Gastroesophageal sphincter (tissue), 3 donors: ENCODE measurements at regions not wholly inside any gene's neighbourhood (a gene's known extent, or its start where the extent isn't known, plus 50 kb on each side); places are given as distances from the start of the nearest gene placed in this dataset.

ENCODE experiments used
- EP300 ChIP-seq: sonication (generic); formaldehyde crosslinking; IDR thresholded peaks from one replicate; pipeline ENCODE4 v1.6.1; 2017; ENCODE audit warnings: antibody characterized with exemption, mild to moderate bottlenecking
- POLR2A ChIP-seq, 2 donors: fragments of 450-650 bp; IDR thresholded peaks; one replicate each; pipeline ENCODE4 v1.6.1; 2017; ENCODE audit warnings: antibody characterized with exemption in 2 of 2, mild to moderate bottlenecking in 2 of 2, moderate library complexity in 1 of 2
- POLR2AphosphoS5 ChIP-seq: sonication (generic); formaldehyde crosslinking; IDR thresholded peaks from one replicate; pipeline ENCODE4 v1.6.1; 2017; ENCODE audit warnings: antibody characterized with exemption
- TF ChIP-seq, protein P1 (sequence below), 4 experiments: fragments of 200-600 bp in 2 of 4; fragments of 450-650 bp in 2 of 4; sonication (generic) in 1 of 4; IDR thresholded peaks; one replicate each; pipeline ENCODE4 v1.5.1; 2017 to 2019; ENCODE audit warnings: antibody characterized with exemption in 4 of 4, mild to moderate bottlenecking in 2 of 4, moderate library complexity in 2 of 4

DNA sequence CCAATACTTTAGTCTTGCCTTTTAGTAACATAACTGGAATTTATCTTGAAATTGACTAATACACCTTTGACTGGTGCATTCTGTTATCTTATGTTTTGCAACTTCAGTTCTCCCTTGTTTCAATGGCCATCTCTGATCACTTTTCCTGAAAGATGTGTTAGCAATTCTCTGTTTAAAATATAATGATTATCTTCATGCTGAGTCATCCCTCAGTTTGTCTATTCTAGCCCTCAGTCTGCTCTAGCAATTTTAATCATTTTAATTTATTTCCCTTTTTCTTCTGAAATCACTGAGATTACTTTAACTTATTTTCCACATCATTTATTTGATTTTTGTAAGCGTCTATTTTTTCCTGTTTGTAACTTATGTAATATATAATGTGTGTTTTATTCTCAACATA lies 221.9 kb upstream of the PDGFD start:
- TF ChIP-seq, protein P1, sequence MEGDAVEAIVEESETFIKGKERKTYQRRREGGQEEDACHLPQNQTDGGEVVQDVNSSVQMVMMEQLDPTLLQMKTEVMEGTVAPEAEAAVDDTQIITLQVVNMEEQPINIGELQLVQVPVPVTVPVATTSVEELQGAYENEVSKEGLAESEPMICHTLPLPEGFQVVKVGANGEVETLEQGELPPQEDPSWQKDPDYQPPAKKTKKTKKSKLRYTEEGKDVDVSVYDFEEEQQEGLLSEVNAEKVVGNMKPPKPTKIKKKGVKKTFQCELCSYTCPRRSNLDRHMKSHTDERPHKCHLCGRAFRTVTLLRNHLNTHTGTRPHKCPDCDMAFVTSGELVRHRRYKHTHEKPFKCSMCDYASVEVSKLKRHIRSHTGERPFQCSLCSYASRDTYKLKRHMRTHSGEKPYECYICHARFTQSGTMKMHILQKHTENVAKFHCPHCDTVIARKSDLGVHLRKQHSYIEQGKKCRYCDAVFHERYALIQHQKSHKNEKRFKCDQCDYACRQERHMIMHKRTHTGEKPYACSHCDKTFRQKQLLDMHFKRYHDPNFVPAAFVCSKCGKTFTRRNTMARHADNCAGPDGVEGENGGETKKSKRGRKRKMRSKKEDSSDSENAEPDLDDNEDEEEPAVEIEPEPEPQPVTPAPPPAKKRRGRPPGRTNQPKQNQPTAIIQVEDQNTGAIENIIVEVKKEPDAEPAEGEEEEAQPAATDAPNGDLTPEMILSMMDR (IDR thresholded peaks at IDR 0.05): no peak
- TF ChIP-seq POLR2AphosphoS5: no peak
- TF ChIP-seq POLR2A (IDR thresholded peaks at IDR 0.05): no peak
- no peak for TF ChIP-seq EP300
